ENCODE measurements at regions not wholly inside any gene's neighbourhood (a gene's known extent, or its start where the extent isn't known, plus 50 kb on each side); places are given as distances from the start of the nearest gene placed in this dataset.

- no peak for DNase-seq
Measured at GRCh38 chr2:2560374-2561015, 229.4 kb upstream of the MYT1L start.

GRCh38 chr2:2558476-2558875 is 227.4 kb upstream of the MYT1L start:
- no peak for DNase-seq

GRCh38 chr2:2557475-2557874 is 226.4 kb upstream of the MYT1L start:
- no peak for DNase-seq

DNA sequence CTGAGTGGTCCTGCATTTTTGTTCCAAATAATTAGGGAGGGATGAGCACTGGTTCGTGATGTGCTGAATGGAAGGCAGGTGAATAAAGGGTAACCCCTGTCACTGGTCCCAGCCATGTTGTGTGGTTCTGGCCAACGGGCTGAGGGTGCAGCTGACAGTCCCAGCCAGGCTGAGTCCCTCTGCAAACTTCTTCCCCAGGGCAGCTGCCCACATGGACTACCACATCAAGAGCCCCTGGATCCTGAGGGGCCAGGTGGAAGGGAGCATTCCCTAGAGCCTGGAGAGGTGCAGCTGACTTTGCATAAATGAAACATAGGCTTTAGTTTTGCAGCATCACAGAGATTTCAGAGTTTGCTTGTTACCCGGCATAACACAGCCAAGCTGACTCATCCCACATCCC is 219.8 kb upstream of the MYT1L start:
- no peak for DNase-seq

GRCh38 chr2:2547911-2548310 is 216.8 kb upstream of the MYT1L start:
- no peak for DNase-seq

- DNase-seq: no peak
Measured at GRCh38 chr2:2547451-2547850, 216.4 kb upstream of the MYT1L start.

- no peak for DNase-seq
Measured at GRCh38 chr2:2546046-2546445, 215.0 kb upstream of the MYT1L start.

- DNase-seq: no peak
Measured at GRCh38 chr2:2542966-2543611, 212.0 kb upstream of the MYT1L start.

DNA sequence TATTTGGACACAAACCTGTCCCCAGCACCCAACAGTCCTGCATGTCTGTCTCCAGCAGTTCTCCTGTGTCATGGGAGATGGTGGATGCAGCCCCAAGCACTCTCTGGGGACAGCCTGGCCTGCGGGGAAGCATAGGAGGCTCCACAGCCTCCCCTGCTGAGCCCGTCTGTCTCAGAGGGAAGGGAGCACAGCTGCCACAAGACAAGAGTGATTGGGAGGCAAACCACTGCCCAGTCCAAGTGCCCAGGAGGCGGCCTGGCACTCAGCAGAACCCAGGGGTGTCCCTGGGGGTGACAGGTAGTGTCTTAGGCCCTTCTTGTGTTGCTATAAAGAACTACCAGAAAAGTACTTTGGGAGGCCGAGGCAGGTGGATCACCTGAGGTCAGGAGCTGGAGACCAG is 211.2 kb upstream of the MYT1L start:
- DNase-seq: no peak

GRCh38 chr2:2540406-2540805 is 209.3 kb upstream of the MYT1L start:
- DNase-seq: no peak

DNA sequence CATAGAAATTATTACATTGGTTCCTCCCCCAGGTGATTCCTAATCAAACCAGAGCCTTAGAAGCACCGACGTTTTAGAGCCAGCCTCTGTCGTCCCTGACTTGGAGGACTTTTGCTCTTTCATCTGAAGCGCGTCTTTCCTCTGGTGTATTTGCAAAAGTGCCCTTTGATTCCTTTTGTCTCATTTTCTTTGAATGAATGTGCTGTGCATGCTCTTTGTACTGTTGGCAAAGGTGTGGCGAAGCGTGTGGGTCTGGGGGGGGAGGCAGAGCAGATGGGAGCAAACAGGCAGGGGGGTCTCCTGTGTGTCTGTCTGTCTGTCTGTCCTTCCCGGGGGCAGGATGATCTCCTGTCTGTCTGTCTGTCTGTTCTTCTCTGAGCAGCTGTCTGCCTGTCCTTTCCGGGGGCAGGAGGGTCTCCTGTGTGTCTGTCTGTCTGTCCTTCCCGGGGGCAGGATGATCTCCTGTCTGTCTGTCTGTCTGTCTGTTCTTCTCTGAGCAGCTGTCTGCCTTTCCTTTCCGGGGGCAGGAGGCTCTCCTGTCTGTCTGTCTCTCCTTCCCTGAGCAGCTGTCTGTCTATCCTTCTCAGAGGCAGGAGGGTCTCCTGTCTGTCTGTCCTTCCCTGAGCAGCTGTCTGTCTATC is 205.5 kb upstream of the MYT1L start:
- no peak for DNase-seq

- DNase-seq: no peak
Measured at GRCh38 chr2:2530334-2530733, 199.3 kb upstream of the MYT1L start.

DNA sequence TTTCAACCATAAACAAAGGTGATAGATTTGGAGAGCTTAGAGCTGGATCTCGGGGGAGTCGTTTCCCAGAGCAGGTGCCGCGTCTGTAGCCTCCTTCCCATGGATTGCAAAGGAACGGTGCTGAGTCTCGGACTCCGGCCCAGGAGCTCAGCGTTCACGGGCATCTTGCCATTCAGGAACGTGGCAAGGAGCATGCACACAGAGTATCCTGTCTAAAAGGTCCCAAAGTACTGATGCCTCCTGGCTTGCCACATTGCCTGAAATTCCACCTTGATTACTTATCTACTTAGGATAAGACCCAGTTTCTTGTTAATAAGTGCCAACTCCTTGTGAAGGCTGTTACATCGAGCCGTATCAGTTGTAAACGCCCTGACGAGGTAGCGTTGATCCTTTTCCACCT is 197.8 kb upstream of the MYT1L start:
- DNase-seq: no peak

DNA sequence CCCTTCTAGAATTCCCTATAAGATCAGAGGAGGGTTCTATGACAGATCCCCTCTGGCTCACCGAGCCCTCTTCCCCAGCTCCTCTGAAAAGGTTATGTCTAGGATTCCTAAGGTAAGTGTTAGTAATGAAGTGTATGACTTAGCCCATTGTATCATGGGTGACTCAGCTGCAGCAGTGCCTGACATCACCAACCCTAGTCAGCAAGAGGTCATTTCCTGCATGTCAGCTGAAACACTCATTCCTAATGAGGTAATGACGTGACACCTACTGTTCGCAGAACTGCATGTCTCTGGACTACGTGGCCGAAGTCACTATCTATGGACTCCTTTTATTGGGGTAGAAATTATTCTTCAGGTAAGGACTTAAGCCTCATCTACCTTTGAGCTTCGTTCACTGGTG is 196.1 kb upstream of the MYT1L start:
- no peak for DNase-seq

DNA sequence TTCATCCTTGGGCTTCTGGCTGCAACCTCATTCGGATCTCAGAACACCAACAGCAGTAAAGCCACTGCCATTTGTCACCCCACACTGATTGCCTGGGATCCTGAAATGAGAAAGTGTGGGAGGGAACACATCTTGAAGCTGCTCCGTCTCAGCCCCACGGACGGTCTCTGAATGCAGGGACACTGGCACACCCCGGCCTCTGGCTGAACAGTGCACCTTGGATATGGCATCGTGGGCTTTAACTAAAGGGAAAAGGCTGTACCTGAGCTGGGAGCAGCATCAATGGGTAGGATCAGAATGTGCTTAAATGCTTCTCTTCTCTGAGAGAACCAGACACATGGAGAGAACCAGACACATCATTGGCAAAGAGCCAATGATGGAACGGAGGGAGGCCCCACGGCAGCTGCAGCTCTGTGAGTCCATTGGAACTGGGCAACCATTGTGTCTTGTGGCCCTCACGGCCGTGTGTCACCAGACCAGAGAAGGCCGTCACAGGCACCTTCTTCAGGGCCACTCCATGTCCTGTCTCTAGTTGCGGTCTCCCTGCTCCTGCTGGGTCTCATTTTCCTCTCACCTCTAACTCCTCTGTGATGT is 193.4 kb upstream of the MYT1L start:
- DNase-seq: no peak

DNA sequence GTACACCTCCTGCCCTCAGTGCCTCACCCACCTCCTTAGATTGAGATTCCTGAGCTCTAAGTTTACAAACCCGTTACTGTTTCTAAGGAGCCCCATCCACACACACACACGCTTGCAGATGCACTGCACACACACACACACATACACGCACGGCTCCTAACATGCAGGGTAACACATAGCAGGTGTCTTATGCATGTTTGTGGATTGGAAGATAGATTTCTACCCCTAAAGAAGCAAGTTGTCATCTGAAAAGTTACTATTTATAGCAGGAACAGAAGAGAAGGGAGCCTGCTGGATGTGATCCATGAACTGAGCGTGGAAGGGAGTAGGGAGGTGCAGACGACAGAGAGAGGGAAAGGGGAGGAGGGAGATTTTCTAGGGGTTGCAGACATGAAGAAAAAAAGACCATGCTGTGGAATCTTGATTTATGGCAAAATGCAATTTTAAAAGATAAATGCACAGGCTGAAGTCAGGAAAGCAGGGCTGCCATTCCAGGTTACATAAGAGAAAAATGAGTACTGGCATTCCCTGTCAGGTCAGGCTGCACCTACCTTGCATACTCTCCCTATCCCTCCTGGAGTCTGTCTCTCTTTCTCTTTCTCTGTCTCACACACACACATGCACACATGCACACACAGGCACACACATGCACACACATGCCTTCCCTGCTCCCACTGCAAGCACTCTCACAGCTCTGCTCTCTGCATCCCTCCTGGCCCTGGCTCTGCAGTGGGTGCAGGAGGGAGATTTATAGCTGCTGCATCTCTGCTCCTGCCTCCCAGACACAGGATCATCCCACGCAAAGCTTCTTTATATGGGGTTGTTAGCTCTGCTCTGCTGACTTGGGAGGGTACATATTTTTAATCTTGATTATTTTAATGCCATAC is 192.6 kb upstream of the MYT1L start:
- DNase-seq: no peak

- no peak for DNase-seq
Measured at GRCh38 chr2:2520401-2520811, 189.3 kb upstream of the MYT1L start.

GRCh38 chr2:2519381-2519780 is 188.3 kb upstream of the MYT1L start:
- DNase-seq: no peak

- no peak for DNase-seq
Measured at GRCh38 chr2:2517399-2517798, 186.3 kb upstream of the MYT1L start.

DNA sequence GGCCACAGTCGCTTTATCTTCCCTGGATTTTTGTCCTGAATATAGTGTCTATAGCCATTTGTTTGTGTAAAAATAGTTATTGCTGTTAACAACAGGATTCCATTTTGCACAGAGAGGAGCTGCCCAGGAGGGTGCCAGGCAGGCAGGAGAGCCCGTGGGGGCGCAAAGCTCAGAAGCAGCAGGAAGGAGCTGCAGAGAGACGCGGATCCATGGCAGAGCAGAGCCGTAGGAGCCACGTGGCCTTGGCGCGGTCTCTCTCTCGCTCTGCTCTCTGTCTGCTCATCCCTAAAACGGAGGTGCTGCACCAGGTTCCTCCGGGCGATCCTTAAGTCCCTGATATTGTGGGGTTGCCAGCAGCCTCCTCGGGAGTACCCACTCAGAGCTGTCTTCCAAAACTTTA is 185.3 kb upstream of the MYT1L start:
- DNase-seq: no peak

- no peak for DNase-seq
Measured at GRCh38 chr2:2512931-2513330, 181.9 kb upstream of the MYT1L start.

DNA sequence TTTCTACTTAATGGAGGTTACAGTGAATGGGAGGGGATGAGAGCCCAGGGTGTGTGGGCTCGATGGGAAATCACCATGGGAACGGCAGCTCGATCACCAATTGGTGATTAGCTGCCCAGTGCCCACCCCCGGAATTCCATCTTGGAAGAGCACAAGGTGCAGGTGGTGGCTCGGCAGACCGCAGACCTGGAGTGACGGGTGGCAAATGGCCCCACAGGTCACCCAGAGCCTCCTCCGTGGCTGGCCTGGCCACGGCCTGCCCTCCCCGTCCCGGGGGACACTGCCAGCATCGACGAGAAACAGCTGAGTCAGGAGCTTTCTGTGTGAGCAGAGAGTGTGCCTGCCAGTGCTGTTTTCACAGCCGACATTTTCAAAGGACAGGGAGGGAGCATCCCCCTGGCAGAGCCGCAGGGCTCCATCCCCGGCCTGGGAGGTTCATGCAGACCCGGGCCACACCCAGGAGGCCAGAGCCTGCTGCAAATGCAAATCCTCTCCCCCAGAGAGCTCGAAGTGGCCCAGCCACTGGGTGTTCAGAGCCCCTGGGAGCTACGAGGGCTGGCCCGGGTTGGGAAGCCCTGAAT is 176.4 kb upstream of the MYT1L start:
- no peak for DNase-seq

- no peak for DNase-seq
Measured at GRCh38 chr2:2506536-2506935, 175.5 kb upstream of the MYT1L start.

Measured in T-helper 1 cell (primary cell).